Colonic mucosa (tissue), 4 donors: ENCODE measurements at regions not wholly inside any gene's neighbourhood (a gene's known extent, or its start where the extent isn't known, plus 50 kb on each side); places are given as distances from the start of the nearest gene placed in this dataset.

Experiments
- DNase-seq: peaks from one replicate; pipeline ENCODE4 v3.0.0-alpha.2; 2020
- H3K27ac ChIP-seq: fragments of 200-600 bp; one replicate; pipeline ENCODE4 v1.8.0; 2021
- H3K27me3 ChIP-seq: fragments of 200-600 bp; one replicate; pipeline ENCODE4 v1.8.0; 2021
- H3K36me3 ChIP-seq: fragments of 200-600 bp; one replicate; pipeline ENCODE4 v1.8.0; 2021
- H3K4me1 ChIP-seq: fragments of 200-600 bp; one replicate; pipeline ENCODE4 v1.8.0; 2021; ENCODE audit warnings: mild to moderate bottlenecking
- H3K4me3 ChIP-seq: fragments of 200-600 bp; one replicate; pipeline ENCODE4 v1.8.0; 2021
- H3K9ac ChIP-seq, 2 donors: one replicate each; pipeline ENCODE4 v1.7.0; 2013; ENCODE audit warnings: control low read depth in 2 of 2, low read depth in 2 of 2, low read length in 2 of 2
- H3K9me3 ChIP-seq: fragments of 200-600 bp; one replicate; pipeline ENCODE4 v1.8.0; 2021
- CTCF ChIP-seq: fragments of 200-600 bp; IDR thresholded peaks from one replicate; pipeline ENCODE4 v1.8.0; 2022; ENCODE audit warnings: antibody characterized with exemption, mild to moderate bottlenecking
- intact Hi-C: fragments of 100-400 bp; cut with DNase I; formaldehyde crosslinking; loops from one replicate; pipeline ENCODE4 v1.14.1; 2022
- donor health status: healthy.
- donor health status: DM: no; HTN: no; CAD: no.
- donor health status: DM: no; HTN: no; CAD: no.

GRCh38 chr5:8907168-8907868, 638.6 kb downstream of the SEMA5A start:
- no peak for DNase-seq
- no peaks in the 10 kb centered on the region for H3K9me3 ChIP-seq
- H3K4me3 ChIP-seq = no peak overlapping the region
- H3K36me3 ChIP-seq = no peaks in the 10 kb centered on the region
- TF ChIP-seq CTCF = no peak
- H3K27me3 ChIP-seq = no peaks in the 10 kb centered on the region
- H3K4me1 ChIP-seq = no peaks in the 10 kb centered on the region
- no peak overlapping the region for H3K9ac ChIP-seq
- no peak overlapping the region for H3K27ac ChIP-seq
- intact Hi-C loops = no loop called here

- intact Hi-C loops = no loop called here
Observed at GRCh38 chr5:8908055-8908683, 637.7 kb downstream of the SEMA5A start.

GRCh38 chr5:8912106-8912505, 633.8 kb downstream of the SEMA5A start:
- no peak for TF ChIP-seq CTCF
- DNase-seq = no peak
- no peak overlapping the region for H3K9ac ChIP-seq
- intact Hi-C loops = no loop called here
- no peaks in the 10 kb centered on the region for H3K4me1 ChIP-seq
- H3K27ac ChIP-seq = no peak overlapping the region
- no peak overlapping the region for H3K4me3 ChIP-seq
- no peaks in the 10 kb centered on the region for H3K36me3 ChIP-seq
- H3K9me3 ChIP-seq = no peaks in the 10 kb centered on the region
- H3K27me3 ChIP-seq = no peaks in the 10 kb centered on the region

More at GRCh38 chr5:8908055-8908683, 637.7 kb downstream of the SEMA5A start:
- Histone ChIP-seq H3K9ac (no peak overlapping the region), H3K27me3 (no peaks in the 10 kb centered on the region), H3K9me3 (no peaks in the 10 kb centered on the region), H3K4me3 (no peak overlapping the region), H3K36me3 (no peaks in the 10 kb centered on the region), H3K4me1 (no peaks in the 10 kb centered on the region), H3K27ac (no peak overlapping the region)
- TF ChIP-seq CTCF = peak; percentile 75
- peak; percentile 41 for DNase-seq

- Histone ChIP-seq H3K27me3 (no peaks in the 10 kb centered on the region), H3K4me3 (no peak overlapping the region), H3K36me3 (no peaks in the 10 kb centered on the region), H3K9me3 (no peaks in the 10 kb centered on the region), H3K27ac (no peak overlapping the region), H3K4me1 (no peaks in the 10 kb centered on the region), H3K9ac (no peak overlapping the region)
- no peak for TF ChIP-seq CTCF
- DNase-seq = no peak
- intact Hi-C loops = no loop called here
Observed at GRCh38 chr5:8913522-8913921, 632.4 kb downstream of the SEMA5A start.

DNA sequence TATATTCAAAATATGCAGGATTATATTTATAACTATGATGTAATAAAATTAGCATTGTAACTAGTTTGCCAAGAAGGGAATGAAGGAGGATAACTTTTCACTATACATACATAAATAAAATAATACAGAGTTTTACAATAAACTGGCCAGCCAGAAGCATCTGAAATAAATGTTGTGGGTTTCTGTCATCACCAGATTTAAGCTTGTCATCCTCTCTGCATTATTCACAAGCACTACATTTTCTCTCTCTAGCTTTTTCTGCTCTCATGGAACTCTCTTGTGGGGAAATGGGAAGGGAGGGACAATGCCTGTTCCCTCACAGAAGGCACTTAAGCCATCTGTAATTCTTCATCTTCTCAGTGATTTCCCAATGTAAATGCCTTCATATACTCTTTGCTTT, 626.8 kb downstream of the SEMA5A start:
- intact Hi-C loops = no loop called here
- no peaks in the 10 kb centered on the region for H3K9me3 ChIP-seq
- H3K27me3 ChIP-seq = no peaks in the 10 kb centered on the region
- no peaks in the 10 kb centered on the region for H3K4me1 ChIP-seq
- H3K4me3 ChIP-seq = no peak overlapping the region
- no peak for TF ChIP-seq CTCF
- no peak overlapping the region for H3K27ac ChIP-seq
- H3K9ac ChIP-seq = no peak overlapping the region
- H3K36me3 ChIP-seq = no peaks in the 10 kb centered on the region
- DNase-seq = no peak
